ENCODE measurements at regions not wholly inside any gene's neighbourhood (a gene's known extent, or its start where the extent isn't known, plus 50 kb on each side); places are given as distances from the start of the nearest gene placed in this dataset.

DNA sequence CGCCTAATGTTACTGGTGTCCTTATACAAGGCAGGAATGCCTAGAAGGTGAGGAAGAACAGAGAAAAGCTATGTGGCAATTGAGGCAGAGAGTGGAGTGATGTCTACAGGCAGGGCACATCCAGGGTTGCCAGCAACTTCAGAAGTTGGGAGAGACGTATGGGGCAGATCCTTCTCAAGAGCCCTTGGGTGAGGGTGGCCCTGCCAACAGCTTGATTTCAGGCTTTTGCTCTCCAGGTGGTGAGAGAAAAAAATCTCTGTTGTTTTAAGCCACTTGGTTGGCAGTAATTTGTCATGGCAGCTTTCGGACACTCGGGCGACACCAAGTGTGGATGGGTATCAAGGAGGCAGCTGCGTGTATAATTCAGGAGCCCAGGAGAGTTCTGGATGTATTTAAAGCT is 217.4 kb upstream of the SMIM21 start:
- TF ChIP-seq, protein P1, sequence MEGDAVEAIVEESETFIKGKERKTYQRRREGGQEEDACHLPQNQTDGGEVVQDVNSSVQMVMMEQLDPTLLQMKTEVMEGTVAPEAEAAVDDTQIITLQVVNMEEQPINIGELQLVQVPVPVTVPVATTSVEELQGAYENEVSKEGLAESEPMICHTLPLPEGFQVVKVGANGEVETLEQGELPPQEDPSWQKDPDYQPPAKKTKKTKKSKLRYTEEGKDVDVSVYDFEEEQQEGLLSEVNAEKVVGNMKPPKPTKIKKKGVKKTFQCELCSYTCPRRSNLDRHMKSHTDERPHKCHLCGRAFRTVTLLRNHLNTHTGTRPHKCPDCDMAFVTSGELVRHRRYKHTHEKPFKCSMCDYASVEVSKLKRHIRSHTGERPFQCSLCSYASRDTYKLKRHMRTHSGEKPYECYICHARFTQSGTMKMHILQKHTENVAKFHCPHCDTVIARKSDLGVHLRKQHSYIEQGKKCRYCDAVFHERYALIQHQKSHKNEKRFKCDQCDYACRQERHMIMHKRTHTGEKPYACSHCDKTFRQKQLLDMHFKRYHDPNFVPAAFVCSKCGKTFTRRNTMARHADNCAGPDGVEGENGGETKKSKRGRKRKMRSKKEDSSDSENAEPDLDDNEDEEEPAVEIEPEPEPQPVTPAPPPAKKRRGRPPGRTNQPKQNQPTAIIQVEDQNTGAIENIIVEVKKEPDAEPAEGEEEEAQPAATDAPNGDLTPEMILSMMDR (IDR thresholded peaks at IDR 0.05; ENCODE audit: insufficient read depth, low read depth, low read length): no peak
- no peak for TF ChIP-seq EZH2 (IDR thresholded peaks at IDR 0.05; ENCODE audit: insufficient read depth, low read length)

All from astrocyte (in vitro differentiated cells and primary cell).